Right ventricle myocardium superior (tissue), 1 donor: ENCODE measurements at regions not wholly inside any gene's neighbourhood (a gene's known extent, or its start where the extent isn't known, plus 50 kb on each side); places are given as distances from the start of the nearest gene placed in this dataset.

Experiments
- ATAC-seq: fragments of 200-7000 bp; cut with Tn5 transposase; one replicate; pipeline ENCODE4 v1.9.1; 2020; ENCODE audit warnings: mild to moderate bottlenecking; ENCODE audit not compliant: poor library complexity
- DNase-seq: peaks from one replicate; pipeline ENCODE4 v3.0.0-alpha.2; 2020
- intact Hi-C: fragments of 100-400 bp; cut with DNase I; formaldehyde crosslinking; loops from one replicate; pipeline ENCODE4 v1.11.2; 2022
- donor health status: DM: no; HTN: yes; CAD: no; lungs with severe emphysema.

GRCh38 chr11:106263527-106263926 is 186.1 kb downstream of the AASDHPPT start:
- intact Hi-C loops, result no loop called here
- no peak for DNase-seq
- ATAC-seq, result no peak

- DNase-seq (no peak), ATAC-seq (no peak)
- intact Hi-C loops, result no loop called here
These were observed 193.6 kb downstream of the AASDHPPT start for GRCh38 chr11:106271086-106271485.

DNA sequence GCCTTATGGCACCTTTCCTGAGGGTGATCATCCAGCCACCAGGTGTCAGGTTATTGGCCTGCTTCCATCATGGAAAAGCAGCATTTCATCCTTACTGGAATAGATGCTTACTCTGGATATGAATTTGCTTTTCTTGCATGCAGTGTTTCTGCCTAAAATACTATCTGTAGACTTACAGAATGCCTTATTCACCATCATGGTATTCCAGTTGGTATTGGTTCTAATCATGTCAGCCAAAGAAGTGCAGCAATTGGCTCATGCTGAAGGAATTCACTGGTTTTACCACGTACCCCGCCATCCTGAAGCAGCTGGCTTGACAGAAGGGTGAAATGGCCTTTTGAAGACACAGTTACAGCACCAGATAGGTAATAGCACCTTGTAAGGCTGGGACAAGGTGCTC is 194.2 kb downstream of the AASDHPPT start:
- intact Hi-C loops, result no loop called here
- DNase-seq (no peak), ATAC-seq (no peak)

DNA sequence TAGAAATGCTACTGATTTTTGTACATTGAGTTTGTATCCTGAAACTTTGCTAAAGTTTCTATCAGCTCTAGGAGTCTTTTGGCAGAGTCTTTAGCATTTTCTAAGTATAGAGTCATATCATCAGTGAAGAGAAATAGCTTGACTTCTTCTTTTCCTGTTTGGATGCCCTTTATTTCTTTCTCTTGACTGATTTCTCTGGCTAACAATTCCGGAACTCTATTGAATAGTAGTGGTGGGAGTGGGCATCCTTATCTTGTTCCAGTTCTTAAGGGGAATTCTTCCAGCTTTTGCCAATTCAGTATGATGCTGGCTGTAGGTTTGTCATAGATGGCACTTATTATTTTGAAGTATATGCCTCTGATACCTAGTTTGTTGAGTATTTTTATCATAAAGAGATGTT is 197.7 kb downstream of the AASDHPPT start:
- intact Hi-C loops, result no loop called here
- DNase-seq, result no peak
- ATAC-seq, result no peak

DNA sequence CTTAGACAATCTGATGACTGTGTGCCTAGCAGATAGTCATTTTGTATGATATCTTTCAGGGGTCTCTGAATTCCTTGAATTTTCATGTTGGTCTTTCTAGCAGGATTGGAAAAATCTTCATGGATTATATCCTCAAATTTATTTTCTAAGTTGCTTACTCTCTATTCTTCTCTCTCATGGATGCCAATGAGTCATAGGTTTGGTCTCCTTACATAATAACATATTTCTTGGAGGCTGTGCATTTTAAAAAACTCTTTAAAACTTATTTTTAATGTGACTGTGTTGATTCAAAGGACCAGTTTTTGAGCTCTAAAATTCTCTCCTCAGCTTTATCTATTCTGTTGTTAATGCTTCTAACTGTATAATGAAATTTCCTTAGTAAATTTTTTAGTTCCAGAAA is 198.7 kb downstream of the AASDHPPT start:
- intact Hi-C loops, result no loop called here
- ATAC-seq, result no peak
- no peak for DNase-seq

DNA sequence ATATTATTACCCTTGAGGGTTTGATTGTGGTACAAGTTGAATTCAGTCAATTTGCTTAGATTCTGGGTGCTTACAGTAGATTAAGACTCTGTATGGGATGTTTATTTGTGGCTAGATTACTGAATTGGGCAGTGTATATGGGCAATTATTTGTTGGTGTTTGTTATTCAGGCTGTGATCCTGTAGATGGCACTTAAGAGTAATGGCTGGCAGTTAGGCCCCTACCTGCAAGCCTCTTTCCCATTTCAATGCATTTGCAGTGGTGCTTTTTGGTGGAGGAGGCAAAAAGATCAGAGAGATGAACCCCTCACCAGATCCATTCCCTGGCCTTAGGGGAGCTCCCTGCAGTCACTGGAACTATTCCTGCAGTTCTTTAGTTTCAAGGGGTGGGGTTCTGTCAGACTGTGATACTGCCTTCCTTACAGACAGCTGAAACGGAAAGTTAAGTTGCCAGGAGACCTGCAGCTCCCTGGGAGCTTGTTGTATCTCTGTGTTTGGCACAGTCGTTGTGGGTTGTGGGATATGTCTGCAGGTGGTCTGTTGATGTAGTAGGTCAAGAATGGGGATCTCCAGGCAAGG is 199.5 kb downstream of the AASDHPPT start:
- no peak for ATAC-seq
- DNase-seq, result no peak
- intact Hi-C loops, result no loop called here

DNA sequence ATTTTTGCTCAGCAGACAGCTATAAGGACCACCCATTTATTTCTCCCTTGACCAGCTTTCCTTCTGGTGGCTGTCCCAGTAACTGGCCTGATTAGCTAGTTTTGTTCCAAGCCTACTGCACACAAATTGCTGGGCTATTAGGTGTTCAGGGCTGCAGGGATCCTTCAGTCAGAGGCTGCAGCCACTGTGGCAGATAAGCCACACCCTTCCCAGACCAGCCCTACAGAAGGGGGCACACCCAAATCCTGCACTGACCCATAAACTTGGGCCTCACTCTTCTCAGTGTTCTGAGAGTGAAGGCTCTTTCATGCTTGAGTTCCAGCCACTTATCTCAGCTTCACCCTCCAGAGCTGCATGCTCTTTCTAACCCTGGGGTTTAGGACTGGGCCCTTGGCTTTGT is 200.0 kb downstream of the AASDHPPT start:
- DNase-seq (no peak), ATAC-seq (no peak)
- intact Hi-C loops, result no loop called here

GRCh38 chr11:106278391-106278790 is 200.9 kb downstream of the AASDHPPT start:
- DNase-seq, result no peak
- intact Hi-C loops, result no loop called here
- ATAC-seq, result no peak

DNA sequence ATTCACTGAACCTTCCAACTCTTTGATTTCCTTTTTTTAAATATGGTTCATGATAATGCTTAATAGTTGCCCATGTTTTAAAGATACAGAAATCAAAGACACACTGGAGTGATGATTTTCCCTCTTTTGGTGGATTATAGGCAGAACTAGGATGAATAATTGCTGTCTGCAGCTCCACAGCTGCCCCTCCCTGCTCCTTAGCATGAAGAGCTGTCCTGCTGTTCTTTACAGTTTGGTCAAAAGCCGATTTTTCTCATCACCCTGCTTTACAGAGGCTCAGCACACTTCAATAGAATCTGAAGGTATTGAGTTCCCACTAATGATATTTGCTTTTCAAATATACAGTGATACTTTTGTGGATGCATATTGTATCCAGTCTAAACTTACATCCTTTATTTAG is 202.6 kb downstream of the AASDHPPT start:
- intact Hi-C loops, result no loop called here
- DNase-seq, result no peak
- ATAC-seq, result no peak

DNA sequence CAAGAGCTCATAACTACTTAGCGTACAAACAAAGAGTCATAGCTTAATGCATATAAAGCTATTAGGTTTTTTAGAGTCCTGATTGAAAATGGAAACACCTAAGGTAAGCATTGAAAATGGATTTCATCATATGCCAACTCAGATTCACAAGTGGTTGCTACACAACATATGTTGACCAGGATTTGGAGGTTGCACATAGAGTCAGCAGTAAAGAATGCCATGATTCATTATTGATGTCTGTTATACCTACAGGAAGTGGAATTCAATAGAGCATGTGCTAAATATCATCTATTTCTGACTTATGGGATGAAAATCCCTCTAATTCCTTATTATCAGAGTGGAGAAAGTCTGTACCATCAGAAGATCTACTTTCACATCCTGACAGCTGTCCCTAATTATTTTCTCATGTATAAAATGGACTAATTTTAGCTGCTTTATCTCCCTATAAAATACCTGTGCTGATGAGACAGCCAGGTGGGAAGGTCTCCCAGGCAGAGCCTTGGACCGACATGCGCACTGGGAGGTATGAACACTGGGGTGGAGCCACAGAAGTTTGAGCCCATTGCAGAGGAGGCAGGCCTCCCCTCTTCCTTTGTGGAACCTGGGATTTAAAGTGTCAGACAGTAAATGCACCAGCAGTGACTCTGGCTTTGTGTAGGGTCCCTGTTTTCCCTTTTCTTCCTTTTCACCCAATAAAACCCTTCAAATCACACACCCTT is 204.2 kb downstream of the AASDHPPT start:
- ATAC-seq (no peak), DNase-seq (no peak)
- intact Hi-C loops, result no loop called here

DNA sequence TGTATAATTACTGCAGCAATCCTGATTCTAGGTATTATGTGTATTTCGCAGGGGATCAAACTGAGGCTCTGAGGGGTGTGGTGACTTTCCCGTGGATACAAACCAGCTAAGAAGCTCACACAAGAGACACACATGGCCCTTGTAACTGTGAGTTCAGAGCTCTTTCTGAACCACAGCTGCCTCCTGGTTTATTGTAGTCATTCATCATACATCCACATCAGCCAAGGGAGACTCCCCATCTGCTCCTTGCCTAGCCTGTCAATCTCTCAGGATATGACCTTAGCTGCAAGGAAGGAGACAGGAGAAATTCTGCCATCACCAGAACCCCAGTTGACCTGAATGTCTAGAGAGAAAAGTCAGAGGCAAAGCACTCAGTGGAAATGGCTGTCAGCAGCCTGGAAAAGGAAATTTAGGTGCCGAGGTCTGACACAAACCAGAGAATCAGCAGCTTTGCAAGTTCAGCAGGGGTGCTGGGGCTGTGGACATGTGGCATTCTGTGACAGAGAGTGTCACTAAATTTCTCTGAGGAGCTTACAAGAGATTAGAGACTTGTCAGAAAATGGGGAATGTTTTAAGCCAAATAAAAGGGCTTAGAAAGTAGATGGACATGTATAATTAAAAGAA is 209.5 kb downstream of the AASDHPPT start:
- no peak for ATAC-seq
- no peak for DNase-seq
- intact Hi-C loops, result no loop called here

DNA sequence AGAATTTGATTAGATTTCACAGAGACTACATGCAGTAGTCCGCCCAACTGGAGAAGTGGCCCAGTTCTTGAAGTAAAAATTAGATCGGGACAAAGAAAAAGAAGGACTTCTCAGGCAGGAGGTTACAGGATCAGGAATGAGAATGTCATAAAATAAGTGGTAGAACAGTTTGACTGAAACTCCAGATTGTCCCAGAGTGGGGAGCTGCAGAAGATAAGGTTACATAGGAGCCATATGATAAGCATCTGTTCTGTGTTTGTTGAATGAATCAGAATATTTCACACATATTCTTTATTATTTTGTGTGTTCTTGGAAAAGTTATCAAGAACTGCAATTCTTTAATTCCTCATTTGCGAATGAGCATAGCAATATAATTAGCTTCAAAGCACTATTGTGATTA is 210.6 kb downstream of the AASDHPPT start:
- intact Hi-C loops, result no loop called here
- ATAC-seq (no peak), DNase-seq (no peak)

- no peak for DNase-seq
- intact Hi-C loops, result no loop called here
- ATAC-seq, result no peak
These were observed 211.4 kb downstream of the AASDHPPT start for GRCh38 chr11:106288822-106289387.

GRCh38 chr11:106292526-106292925 is 215.1 kb downstream of the AASDHPPT start:
- intact Hi-C loops, result no loop called here
- ATAC-seq, result no peak
- DNase-seq, result no peak

GRCh38 chr11:106295974-106296373 is 218.5 kb downstream of the AASDHPPT start:
- intact Hi-C loops, result no loop called here
- ATAC-seq, result no peak

GRCh38 chr11:106302416-106302815 is 225.0 kb downstream of the AASDHPPT start:
- ATAC-seq, result no peak
- DNase-seq, result no peak
- intact Hi-C loops, result no loop called here

More at GRCh38 chr11:106295974-106296373, 218.5 kb downstream of the AASDHPPT start:
- DNase-seq, result no peak

DNA sequence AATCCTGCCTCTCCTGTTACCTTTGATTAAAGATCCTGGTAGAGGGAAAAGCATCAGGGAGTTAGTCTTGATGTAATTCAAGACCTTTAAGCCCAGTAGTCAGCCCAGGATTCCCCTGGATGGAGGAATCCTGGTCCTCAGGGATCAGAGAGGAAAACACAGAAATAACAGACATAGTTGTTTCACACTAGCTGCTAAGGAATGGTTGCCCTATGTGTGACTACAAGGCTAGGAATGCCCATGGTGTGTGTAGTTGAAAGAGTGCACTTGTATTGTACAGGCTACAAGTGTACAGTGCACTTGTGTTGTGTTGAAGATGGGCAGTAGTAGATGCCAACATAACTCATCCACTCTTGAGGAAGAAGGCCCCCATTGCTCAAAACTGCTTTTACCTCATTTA is 226.8 kb downstream of the AASDHPPT start:
- no peak for ATAC-seq
- intact Hi-C loops, result no loop called here

DNA sequence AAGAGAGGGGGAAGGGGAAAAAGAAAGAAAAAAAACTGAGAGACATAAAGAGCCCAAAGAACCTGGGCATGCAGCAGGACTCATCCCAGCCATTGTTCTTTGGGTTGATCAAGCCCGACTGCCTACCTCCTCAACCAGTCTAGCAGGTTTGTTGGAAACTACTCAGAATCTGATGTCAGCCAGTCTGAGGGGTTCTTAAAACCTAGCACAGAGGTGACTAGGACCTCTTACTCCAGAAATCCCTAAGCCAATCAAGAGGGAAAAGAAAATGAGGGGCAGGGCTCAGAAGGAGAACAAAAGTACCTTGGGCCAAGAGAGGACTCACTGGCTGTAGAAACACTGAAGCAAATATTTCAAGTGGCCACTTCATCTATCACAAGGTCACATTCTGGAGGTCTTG is 228.0 kb downstream of the AASDHPPT start:
- DNase-seq (no peak), ATAC-seq (no peak)

More for the DNA sequence above, 226.8 kb downstream of the AASDHPPT start:
- DNase-seq, result no peak

GRCh38 chr11:106306942-106307341 is 229.5 kb downstream of the AASDHPPT start:
- ATAC-seq (no peak), DNase-seq (no peak)
- intact Hi-C loops, result no loop called here

More for the DNA sequence above, 228.0 kb downstream of the AASDHPPT start:
- intact Hi-C loops, result no loop called here

DNA sequence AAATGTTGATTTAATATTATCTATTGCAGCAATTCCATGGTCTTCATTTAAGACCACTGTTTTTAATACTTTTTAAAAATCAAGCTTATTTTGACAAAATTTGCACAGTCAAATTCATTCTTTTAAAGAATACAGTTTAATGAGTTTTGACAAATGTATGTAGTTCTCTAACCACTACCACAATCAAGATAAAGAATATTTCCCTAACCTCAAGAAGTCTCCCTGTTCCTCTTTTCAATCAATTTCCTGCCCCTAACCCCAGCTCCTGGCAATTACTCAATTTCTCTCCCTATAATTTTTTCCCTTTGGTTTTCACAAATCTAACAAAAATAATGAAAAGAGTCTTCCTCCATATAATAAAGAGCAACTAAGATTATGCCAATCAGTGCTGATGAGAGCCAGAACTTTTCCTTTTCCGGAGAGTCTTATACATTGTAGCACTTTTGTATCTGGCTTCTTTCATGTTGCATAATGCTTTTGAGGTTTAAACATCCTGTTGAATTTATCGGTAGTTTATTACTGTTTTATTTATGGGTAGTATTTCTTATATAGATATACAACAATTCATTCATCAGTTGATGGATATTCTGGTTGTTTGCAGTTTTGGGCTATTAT is 231.7 kb downstream of the AASDHPPT start:
- intact Hi-C loops, result no loop called here

More for the DNA sequence above, 231.7 kb downstream of the AASDHPPT start:
- DNase-seq (no peak), ATAC-seq (no peak)
